ENCODE measurements at regions not wholly inside any gene's neighbourhood (a gene's known extent, or its start where the extent isn't known, plus 50 kb on each side); places are given as distances from the start of the nearest gene placed in this dataset.

- H3K9ac ChIP-seq (ENCODE audit: insufficient read length), result no peak overlapping the region
- no peaks in the 10 kb centered on the region for H3K36me3 ChIP-seq (ENCODE audit: insufficient read depth, low read length)
- no peaks in the 10 kb centered on the region for H3K9me3 ChIP-seq (ENCODE audit: low read depth, low read length)
- TF ChIP-seq POLR2AphosphoS5 (IDR thresholded peaks at IDR 0.05; ENCODE audit: borderline replicate concordance, low read depth, low read length) (no peak), EZH2 (IDR thresholded peaks at IDR 0.05) (no peak), FOXP2 (optimal IDR thresholded peaks at IDR 0.05; ENCODE audit: control extremely low read depth, extremely low read length, insufficient read depth) (no peak)
- no peak for DNase-seq (ENCODE audit: low read depth, low spot score)
- H3K27ac ChIP-seq, result no peak overlapping the region
- H3K4me3 ChIP-seq, result no peak overlapping the region
Observed at GRCh38 chr22:49205483-49205800, 622.2 kb downstream of the BRD1 start.

DNA sequence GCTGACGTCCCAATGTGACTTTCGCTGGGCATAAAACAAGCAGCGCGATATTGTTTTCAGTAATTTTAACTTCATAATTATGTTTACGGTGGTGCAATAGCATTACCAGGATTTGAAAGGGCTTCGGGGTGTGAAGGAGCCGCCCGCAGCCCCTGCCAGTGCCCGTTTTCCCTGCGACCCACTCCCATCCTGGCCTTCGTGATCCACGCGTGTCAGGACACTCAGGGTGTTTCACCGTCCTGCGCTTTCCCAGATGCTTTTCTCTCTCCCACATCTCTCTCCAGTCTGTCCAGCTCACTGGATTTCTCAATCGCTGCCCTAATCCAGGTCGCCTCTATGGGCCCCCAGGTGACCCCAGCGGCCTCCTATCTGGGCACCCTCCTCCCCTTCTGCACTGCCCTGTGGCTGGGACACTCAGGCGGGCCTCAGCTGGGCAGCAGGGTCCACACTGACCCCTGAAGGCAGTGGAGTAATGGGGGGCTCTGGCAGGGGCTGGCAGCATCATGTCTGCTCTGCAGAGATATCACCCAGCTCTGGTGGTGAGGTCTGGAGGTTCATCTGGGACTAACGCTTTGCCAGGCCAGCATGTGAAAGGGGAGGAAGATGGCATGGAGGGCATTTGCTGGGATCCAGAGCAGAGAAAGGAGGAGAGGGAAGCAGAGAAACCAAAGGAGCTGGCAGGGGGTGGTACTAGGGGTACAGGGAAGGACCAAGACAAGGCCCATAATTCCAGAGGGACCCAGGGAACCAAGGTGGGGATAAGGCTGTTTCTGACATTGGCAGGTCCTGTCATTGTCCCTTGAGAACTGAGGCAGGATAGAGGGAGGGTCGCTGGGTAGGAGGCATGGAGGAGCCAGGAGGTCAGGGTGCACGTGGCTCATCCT lies 622.8 kb downstream of the BRD1 start:
- no peak overlapping the region for H3K9ac ChIP-seq (ENCODE audit: insufficient read length)
- no peaks in the 10 kb centered on the region for H3K36me3 ChIP-seq (ENCODE audit: insufficient read depth, low read length)
- TF ChIP-seq EZH2 (IDR thresholded peaks at IDR 0.05) (no peak), FOXP2 (optimal IDR thresholded peaks at IDR 0.05; ENCODE audit: control extremely low read depth, extremely low read length, insufficient read depth) (no peak), POLR2AphosphoS5 (IDR thresholded peaks at IDR 0.05; ENCODE audit: borderline replicate concordance, low read depth, low read length) (no peak)
- no peak overlapping the region for H3K27ac ChIP-seq
- no peak for DNase-seq (ENCODE audit: low read depth, low spot score)
- H3K9me3 ChIP-seq (ENCODE audit: low read depth, low read length), result no peaks in the 10 kb centered on the region
- H3K4me3 ChIP-seq, result no peak overlapping the region

DNA sequence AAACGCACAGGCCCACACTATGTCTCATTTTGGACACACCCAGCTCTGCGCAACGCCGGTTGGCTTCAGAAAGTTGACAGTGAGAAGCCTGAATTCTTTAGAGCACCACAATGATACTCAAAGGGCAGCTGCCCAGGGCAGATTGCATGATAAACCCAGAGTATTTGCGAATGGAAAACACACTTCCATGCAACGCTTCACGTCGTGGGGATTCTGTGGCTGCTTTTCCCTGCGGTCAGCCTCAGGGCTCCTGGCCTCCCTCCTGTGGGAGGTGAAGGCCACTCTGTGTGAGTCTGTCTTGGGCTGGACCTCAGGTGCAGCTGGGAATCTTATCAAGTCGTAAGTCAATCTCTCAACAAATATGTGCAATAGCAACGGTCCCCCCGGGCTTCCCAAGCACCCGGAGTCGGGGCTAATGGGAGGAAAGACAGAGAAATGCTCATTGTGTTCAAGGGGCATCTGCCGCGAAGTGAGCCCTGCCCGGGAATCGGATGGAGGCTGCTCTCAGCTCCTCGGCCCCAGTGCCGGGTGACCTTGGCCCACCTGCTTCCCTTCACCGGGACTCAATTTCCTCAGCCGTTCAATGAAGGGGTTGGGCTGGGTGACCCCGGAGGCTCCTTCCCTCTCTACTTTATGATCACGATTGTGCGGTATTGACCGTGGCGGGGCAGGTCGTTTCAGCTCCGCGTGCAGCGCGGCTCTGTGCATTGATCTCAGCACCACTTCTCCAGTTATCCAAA lies 623.6 kb downstream of the BRD1 start:
- H3K36me3 ChIP-seq (ENCODE audit: insufficient read depth, low read length), result no peaks in the 10 kb centered on the region
- no peak overlapping the region for H3K27ac ChIP-seq
- no peak overlapping the region for H3K9ac ChIP-seq (ENCODE audit: insufficient read length)
- TF ChIP-seq FOXP2 (optimal IDR thresholded peaks at IDR 0.05; ENCODE audit: control extremely low read depth, extremely low read length, insufficient read depth) (no peak), POLR2AphosphoS5 (IDR thresholded peaks at IDR 0.05; ENCODE audit: borderline replicate concordance, low read depth, low read length) (no peak), EZH2 (IDR thresholded peaks at IDR 0.05) (no peak)
- no peaks in the 10 kb centered on the region for H3K9me3 ChIP-seq (ENCODE audit: low read depth, low read length)
- no peak overlapping the region for H3K4me3 ChIP-seq
- DNase-seq (ENCODE audit: low read depth, low spot score), result no peak

- Histone ChIP-seq H3K4me3 (no peak overlapping the region), H3K9ac (ENCODE audit: insufficient read length) (no peak overlapping the region), H3K9me3 (ENCODE audit: low read depth, low read length) (no peaks in the 10 kb centered on the region), H3K27ac (no peak overlapping the region), H3K36me3 (ENCODE audit: insufficient read depth, low read length) (no peaks in the 10 kb centered on the region)
- TF ChIP-seq EZH2 (IDR thresholded peaks at IDR 0.05) (no peak), FOXP2 (optimal IDR thresholded peaks at IDR 0.05; ENCODE audit: control extremely low read depth, extremely low read length, insufficient read depth) (no peak), POLR2AphosphoS5 (IDR thresholded peaks at IDR 0.05; ENCODE audit: borderline replicate concordance, low read depth, low read length) (no peak)
- no peak for DNase-seq (ENCODE audit: low read depth, low spot score)
Observed at GRCh38 chr22:49203091-49203858, 624.4 kb downstream of the BRD1 start.

GRCh38 chr22:49202226-49202625 lies 625.4 kb downstream of the BRD1 start:
- Histone ChIP-seq H3K9ac (ENCODE audit: insufficient read length) (no peak overlapping the region), H3K4me3 (no peak overlapping the region), H3K36me3 (ENCODE audit: insufficient read depth, low read length) (no peaks in the 10 kb centered on the region), H3K9me3 (ENCODE audit: low read depth, low read length) (no peaks in the 10 kb centered on the region), H3K27ac (no peak overlapping the region)
- no peak for DNase-seq (ENCODE audit: low read depth, low spot score)
- TF ChIP-seq FOXP2 (optimal IDR thresholded peaks at IDR 0.05; ENCODE audit: control extremely low read depth, extremely low read length, insufficient read depth) (no peak), EZH2 (IDR thresholded peaks at IDR 0.05) (no peak), POLR2AphosphoS5 (IDR thresholded peaks at IDR 0.05; ENCODE audit: borderline replicate concordance, low read depth, low read length) (no peak)

- H3K4me3 ChIP-seq, result no peak overlapping the region
- no peaks in the 10 kb centered on the region for H3K9me3 ChIP-seq (ENCODE audit: low read depth, low read length)
- no peak for TF ChIP-seq POLR2AphosphoS5 (IDR thresholded peaks at IDR 0.05; ENCODE audit: borderline replicate concordance, low read depth, low read length)
- no peak for TF ChIP-seq FOXP2 (optimal IDR thresholded peaks at IDR 0.05; ENCODE audit: control extremely low read depth, extremely low read length, insufficient read depth)
- no peak for TF ChIP-seq EZH2 (IDR thresholded peaks at IDR 0.05)
- H3K27ac ChIP-seq, result no peak overlapping the region
- DNase-seq (ENCODE audit: low read depth, low spot score), result no peak
- H3K36me3 ChIP-seq (ENCODE audit: insufficient read depth, low read length), result no peaks in the 10 kb centered on the region
- no peak overlapping the region for H3K9ac ChIP-seq (ENCODE audit: insufficient read length)
Observed at GRCh38 chr22:49201046-49201970, 626.4 kb downstream of the BRD1 start.

DNA sequence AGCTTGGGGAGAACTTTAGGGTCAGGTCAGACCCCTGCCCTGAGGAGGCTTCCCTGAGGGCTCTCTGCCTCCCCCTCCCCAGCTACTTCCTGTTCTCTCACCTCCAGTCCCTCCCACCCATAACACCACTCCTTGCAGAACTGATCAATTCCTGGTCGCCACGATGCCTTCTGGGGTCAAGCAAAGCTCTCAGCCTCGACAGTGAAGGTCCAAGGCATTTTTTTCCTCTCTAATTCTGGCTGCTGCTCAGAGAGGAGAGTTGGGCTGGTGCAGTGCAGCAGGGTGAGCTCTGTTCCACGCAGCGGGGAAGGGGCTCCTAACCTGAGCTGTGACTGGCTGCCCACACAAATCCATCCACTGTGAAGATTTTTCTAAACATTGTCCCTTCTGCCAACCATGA lies 628.4 kb downstream of the BRD1 start:
- Histone ChIP-seq H3K27ac (no peak overlapping the region), H3K9me3 (ENCODE audit: low read depth, low read length) (no peaks in the 10 kb centered on the region), H3K4me3 (no peak overlapping the region), H3K9ac (ENCODE audit: insufficient read length) (no peak overlapping the region), H3K36me3 (ENCODE audit: insufficient read depth, low read length) (no peaks in the 10 kb centered on the region)
- DNase-seq (ENCODE audit: low read depth, low spot score), result no peak
- TF ChIP-seq POLR2AphosphoS5 (IDR thresholded peaks at IDR 0.05; ENCODE audit: borderline replicate concordance, low read depth, low read length) (no peak), FOXP2 (optimal IDR thresholded peaks at IDR 0.05; ENCODE audit: control extremely low read depth, extremely low read length, insufficient read depth) (no peak), EZH2 (IDR thresholded peaks at IDR 0.05) (no peak)
